Naive thymus-derived CD8-positive, alpha-beta T cell (primary cell): ENCODE measurements at regions not wholly inside any gene's neighbourhood (a gene's known extent, or its start where the extent isn't known, plus 50 kb on each side); places are given as distances from the start of the nearest gene placed in this dataset.

Experiments
- ATAC-seq, 2 donors: fragments of 150-1000 bp; cut with Tn5 transposase in 1 of 2; sonication (Bioruptor Pico), chemical (Tn5 transposase) in 1 of 2; 1 replicate in 1 of 2; 2 replicates in 1 of 2; pipeline ENCODE4 v1.10.0; 2021; ENCODE audit warnings: mild to moderate bottlenecking in 2 of 2, moderate library complexity in 2 of 2
- POLR2A ChIA-PET: fragments of 350-600 bp; sonication (Branson Sonifier 250); formaldehyde crosslinking; loops from one replicate; lab custom pipeline; 2021; ENCODE audit warnings: antibody characterized with exemption; lab: Charles Lee
- DNase-seq, 10 donors: peaks; one replicate each; pipeline versions ENCODE4 v3.0.0 to v3.0.0-alpha.2; 2020 to 2022
- H3K27ac Mint-ChIP-seq, 10 donors: one replicate each; pipeline ENCODE4 v1.8.0; 2020 to 2022; ENCODE audit warnings: mild to moderate bottlenecking in 10 of 10, mixed read lengths in 10 of 10, moderate library complexity in 4 of 10, inconsistent platforms in 1 of 10
- H3K27me3 Mint-ChIP-seq, 5 donors: one replicate each; pipeline ENCODE4 v1.8.0; 2021 to 2022; ENCODE audit warnings: mixed read lengths in 5 of 5
- H3K36me3 Mint-ChIP-seq, 3 donors: one replicate each; pipeline ENCODE4 v1.8.0; 2020 to 2022; ENCODE audit warnings: mixed read lengths in 3 of 3, mild to moderate bottlenecking in 2 of 3, inconsistent platforms in 1 of 3
- H3K4me1 Mint-ChIP-seq, 4 donors: one replicate each; pipeline ENCODE4 v1.8.0; 2021 to 2022; ENCODE audit warnings: mixed read lengths in 4 of 4
- H3K4me3 Mint-ChIP-seq, 10 donors: one replicate each; pipeline ENCODE4 v1.8.0; 2020 to 2022; ENCODE audit warnings: mild to moderate bottlenecking in 10 of 10, mixed read lengths in 10 of 10, moderate library complexity in 6 of 10, inconsistent platforms in 1 of 10
- H3K9me3 Mint-ChIP-seq, 9 donors: one replicate each; pipeline ENCODE4 v1.8.0; 2020 to 2022; ENCODE audit warnings: mixed read lengths in 9 of 9, mild to moderate bottlenecking in 3 of 9, inconsistent platforms in 1 of 9, moderate library complexity in 1 of 9

DNA sequence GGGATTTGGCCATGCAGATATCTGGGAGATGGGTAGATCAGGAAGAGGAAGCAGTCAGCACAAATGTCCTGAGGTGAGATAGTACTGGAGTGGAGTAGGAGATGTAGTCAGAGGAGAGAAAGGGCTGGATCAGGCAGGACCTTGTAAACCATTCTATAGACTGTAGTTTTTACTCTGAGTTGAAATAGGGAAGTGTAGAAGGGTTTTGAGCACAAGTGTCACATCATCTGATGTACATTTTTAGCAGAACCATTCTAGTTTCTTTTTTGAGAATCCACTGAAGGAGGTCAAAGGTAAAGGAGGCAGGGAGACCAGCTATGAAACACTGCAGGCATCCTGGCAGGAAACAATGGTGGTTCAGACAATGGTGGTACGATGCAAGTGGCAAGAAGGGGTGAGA lies 194.6 kb upstream of the RRP15 start:
- Mint-ChIP-seq H3K27ac (no peak overlapping the region), H3K9me3 (peaks cover 0 to under 1% (median 0%) of the 10 kb centered on the region in 9 donors), H3K27me3 (no peaks in the 10 kb centered on the region), H3K4me3 (no peak overlapping the region), H3K36me3 (no peaks in the 10 kb centered on the region), H3K4me1 (no peaks in the 10 kb centered on the region)
- POLR2A ChIA-PET, result no interaction called here
- no peak for ATAC-seq
- no peak for DNase-seq

DNA sequence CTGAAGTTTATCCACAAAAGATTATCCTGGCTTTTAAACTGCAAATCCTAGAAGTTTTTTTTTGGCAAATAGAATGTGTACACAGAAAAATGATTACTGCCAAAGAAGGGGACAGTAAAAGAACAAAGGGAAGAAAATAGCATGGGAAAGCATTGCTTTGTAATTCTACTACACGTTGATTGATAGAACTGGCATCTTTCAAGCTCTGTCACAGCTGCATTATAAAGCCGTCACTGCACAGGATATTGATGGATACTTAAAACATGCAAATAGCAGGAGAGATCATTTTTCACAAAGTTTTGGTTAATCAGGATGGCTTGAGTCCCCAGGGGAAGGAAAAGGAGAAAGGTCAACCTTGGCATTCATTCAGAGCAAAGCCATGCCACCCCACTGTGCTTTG lies 183.7 kb upstream of the RRP15 start:
- Mint-ChIP-seq H3K9me3 (peaks cover 0 to 29% (median 10%) of the 10 kb centered on the region in 9 donors), H3K4me3 (no peak overlapping the region), H3K4me1 (no peaks in the 10 kb centered on the region), H3K36me3 (peaks cover 0 to 9% (median 0%) of the 10 kb centered on the region in 3 donors), H3K27ac (no peak overlapping the region), H3K27me3 (no peaks in the 10 kb centered on the region)
- POLR2A ChIA-PET, result no interaction called here
- ATAC-seq (no peak), DNase-seq (no peak)

DNA sequence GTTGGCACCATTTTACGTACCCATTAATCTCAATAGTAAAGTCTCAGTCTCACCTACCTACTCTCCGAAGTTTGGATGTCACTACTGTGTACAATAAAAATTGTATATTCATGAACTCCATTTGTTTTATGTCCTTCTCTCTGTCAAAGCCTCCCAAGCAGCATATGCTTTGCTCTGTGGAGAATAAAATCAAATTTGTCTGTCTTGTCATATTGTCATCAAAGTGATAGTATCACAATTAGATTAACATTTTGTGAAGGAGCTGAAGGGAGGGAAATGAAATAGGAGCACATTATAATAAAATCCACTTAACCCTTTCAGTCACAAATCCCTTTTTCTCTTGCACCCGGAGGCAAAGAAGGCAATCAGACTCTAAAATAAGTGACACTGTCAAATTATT lies 177.1 kb upstream of the RRP15 start:
- Mint-ChIP-seq H3K4me3 (no peak overlapping the region), H3K27ac (no peak overlapping the region), H3K27me3 (no peaks in the 10 kb centered on the region), H3K4me1 (no peaks in the 10 kb centered on the region), H3K9me3 (peaks cover 0 to 5% (median 2%) of the 10 kb centered on the region in 9 donors), H3K36me3 (no peaks in the 10 kb centered on the region)
- DNase-seq (no peak), ATAC-seq (no peak)
- POLR2A ChIA-PET, result no interaction called here

DNA sequence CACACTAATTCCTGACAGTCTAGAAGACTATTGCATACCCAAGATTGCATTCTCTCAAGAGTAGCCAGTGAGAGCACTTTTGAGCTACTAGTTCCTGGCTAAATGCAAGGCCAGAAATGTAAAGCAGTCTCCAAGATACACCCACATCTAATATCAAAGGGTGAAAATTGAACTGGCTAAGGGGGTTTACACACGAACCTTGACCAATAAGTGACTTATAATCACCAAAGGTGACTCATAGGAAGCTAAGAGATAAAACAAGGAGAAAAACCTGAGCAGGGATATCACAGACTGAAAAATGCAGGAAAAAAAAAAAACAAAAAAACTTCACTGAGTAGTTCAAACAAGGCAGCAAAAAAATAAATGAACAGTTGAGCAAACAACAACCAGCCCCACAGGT lies 172.2 kb upstream of the RRP15 start:
- DNase-seq, result no peak
- H3K4me1 Mint-ChIP-seq, result no peaks in the 10 kb centered on the region
- no peak for ATAC-seq
- POLR2A ChIA-PET, result no interaction called here
- no peaks in the 10 kb centered on the region for H3K36me3 Mint-ChIP-seq
- no peaks in the 10 kb centered on the region for H3K27me3 Mint-ChIP-seq
- H3K9me3 Mint-ChIP-seq, result peaks cover 6 to 37% (median 11%) of the 10 kb centered on the region in 9 donors
- H3K27ac Mint-ChIP-seq, result no peak overlapping the region
- no peak overlapping the region for H3K4me3 Mint-ChIP-seq

DNA sequence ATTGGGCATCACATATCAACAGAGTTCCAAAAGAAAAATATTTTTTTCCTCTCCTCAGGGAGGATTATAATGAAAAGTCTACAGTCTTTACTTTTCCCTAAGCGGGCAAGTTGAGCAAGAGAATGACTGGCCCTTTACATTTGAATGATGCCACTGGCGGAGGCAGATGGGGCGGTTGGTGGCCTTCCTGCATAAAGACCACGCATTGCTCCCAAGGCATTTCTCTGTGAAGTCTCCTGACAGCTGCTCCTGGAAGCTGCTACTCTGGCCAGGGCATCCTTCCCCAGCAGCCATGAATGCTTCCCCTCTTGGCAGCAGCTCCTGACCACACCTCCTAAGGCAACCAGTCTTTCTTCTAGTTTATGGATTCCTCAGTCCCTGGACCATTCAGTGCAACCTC lies 161.1 kb upstream of the RRP15 start:
- no peaks in the 10 kb centered on the region for H3K4me1 Mint-ChIP-seq
- H3K27ac Mint-ChIP-seq, result no peak overlapping the region
- DNase-seq, result no peak
- no peaks in the 10 kb centered on the region for H3K27me3 Mint-ChIP-seq
- peaks cover 0 to 3% (median 0%) of the 10 kb centered on the region in 9 donors for H3K9me3 Mint-ChIP-seq
- ATAC-seq, result no peak
- POLR2A ChIA-PET, result no interaction called here
- no peaks in the 10 kb centered on the region for H3K36me3 Mint-ChIP-seq
- H3K4me3 Mint-ChIP-seq, result no peak overlapping the region

DNA sequence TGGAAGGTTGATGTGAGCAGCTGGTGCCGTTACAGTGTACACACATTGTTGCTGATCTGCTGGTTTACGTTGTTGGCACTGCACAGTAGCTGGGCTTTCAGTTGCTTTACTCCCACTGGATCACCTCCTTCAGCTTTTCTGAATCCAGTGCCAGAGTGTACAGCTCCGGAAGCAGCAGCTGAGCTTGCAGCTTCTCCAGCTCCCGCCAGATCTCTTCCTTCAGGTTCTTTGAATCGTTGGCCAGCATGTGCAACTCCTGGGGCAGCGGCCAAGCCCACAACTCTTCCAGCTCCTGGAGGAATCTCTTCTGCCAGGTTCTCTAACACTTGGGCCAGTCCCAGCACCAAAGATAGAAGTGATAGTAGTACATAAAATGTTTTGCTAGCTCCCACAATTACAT lies 149.7 kb upstream of the RRP15 start:
- POLR2A ChIA-PET, result no interaction called here
- H3K9me3 Mint-ChIP-seq, result peaks cover 0 to 16% (median 11%) of the 10 kb centered on the region in 9 donors
- H3K27ac Mint-ChIP-seq, result peak overlapping the region in 1 of 10 donors; percentile 68
- ATAC-seq (no peak), DNase-seq (no peak)
- no peaks in the 10 kb centered on the region for H3K4me1 Mint-ChIP-seq
- H3K36me3 Mint-ChIP-seq, result peaks cover 0 to 8% (median 0%) of the 10 kb centered on the region in 3 donors
- H3K4me3 Mint-ChIP-seq, result no peak overlapping the region
- peaks cover 0 to 7% (median 0%) of the 10 kb centered on the region in 5 donors for H3K27me3 Mint-ChIP-seq

DNA sequence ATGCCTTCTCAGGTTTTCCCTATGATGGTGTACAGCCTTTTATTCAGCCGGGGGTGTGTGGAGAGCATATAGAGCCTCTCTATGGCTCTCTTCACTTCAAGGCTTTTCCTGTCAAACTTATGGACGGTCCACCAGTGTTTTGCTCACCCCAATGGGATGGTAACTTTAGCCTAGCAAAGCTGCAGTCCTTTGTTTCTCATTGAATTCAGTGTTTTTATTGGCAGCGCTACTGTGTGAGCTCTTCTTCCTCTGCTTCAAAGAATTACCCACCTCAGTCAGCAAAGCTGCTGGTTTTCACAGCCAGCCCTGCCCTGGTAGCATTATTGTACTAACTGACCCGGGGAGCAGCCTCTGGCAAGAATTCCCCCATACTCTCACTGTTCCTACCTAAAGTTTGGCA lies 145.3 kb upstream of the RRP15 start:
- Mint-ChIP-seq H3K9me3 (peaks cover 0 to 31% (median 6%) of the 10 kb centered on the region in 9 donors), H3K27ac (no peak overlapping the region), H3K4me1 (no peaks in the 10 kb centered on the region), H3K4me3 (no peak overlapping the region), H3K27me3 (peaks cover 0 to 5% (median 0%) of the 10 kb centered on the region in 5 donors), H3K36me3 (no peaks in the 10 kb centered on the region)
- ATAC-seq (no peak), DNase-seq (no peak)
- POLR2A ChIA-PET, result no interaction called here

DNA sequence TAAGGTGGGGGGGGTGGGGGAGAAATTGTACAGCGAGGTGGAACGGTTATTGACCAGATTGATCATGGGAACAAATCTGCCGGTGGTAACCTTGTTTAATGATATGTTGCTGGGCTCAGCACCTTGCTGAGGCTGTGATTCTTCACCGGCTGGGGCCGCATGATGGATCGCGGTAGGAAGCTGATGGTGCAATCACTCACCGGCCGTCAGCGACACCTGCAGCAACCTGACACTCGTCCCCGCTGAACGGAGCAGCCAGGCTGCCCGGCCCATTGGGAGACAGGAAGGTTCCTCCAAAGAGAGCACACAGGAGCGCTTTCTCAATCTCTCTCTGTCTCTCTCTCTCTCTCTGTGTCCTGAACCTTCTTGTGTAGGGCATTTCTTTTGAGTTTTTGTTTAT lies 128.5 kb upstream of the RRP15 start:
- H3K27me3 Mint-ChIP-seq, result peaks cover 17 to 43% (median 26%) of the 10 kb centered on the region in 5 donors
- H3K36me3 Mint-ChIP-seq, result peaks cover 0 to 8% (median 0%) of the 10 kb centered on the region in 3 donors
- no peak for DNase-seq
- no peak for ATAC-seq
- H3K27ac Mint-ChIP-seq, result no peak overlapping the region
- peaks cover 0 to 15% (median 5%) of the 10 kb centered on the region in 9 donors for H3K9me3 Mint-ChIP-seq
- POLR2A ChIA-PET, result no interaction called here
- H3K4me3 Mint-ChIP-seq, result no peak overlapping the region
- H3K4me1 Mint-ChIP-seq, result peaks cover 0 to 5% (median 2%) of the 10 kb centered on the region in 4 donors

DNA sequence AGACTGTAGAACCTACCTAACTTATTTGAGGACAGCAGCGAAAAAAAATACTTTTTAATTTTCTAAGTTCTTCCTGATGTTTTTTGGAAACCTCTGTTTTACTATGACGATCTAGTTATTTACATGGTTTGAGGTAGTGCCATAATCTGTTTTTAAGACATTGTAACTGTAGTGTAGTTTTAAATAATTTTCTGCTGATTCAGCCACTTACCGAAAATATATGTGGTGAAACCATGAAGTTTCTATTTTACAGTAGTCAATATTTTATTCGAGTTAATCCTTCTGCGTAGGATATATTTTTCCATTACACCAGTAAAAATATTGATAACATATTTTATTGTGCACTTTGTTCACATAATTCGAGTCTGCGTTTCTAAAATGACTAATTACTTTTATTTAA lies 121.7 kb upstream of the RRP15 start:
- Mint-ChIP-seq H3K36me3 (peaks cover 0 to 11% (median 6%) of the 10 kb centered on the region in 3 donors), H3K4me1 (peaks cover 12 to 22% (median 18%) of the 10 kb centered on the region in 4 donors), H3K4me3 (peak overlapping the region in 2 of 10 donors; percentile 80 to 81), H3K27ac (no peak overlapping the region), H3K27me3 (peaks cover 24 to 58% (median 45%) of the 10 kb centered on the region in 5 donors), H3K9me3 (peaks cover 0 to 12% (median 7%) of the 10 kb centered on the region in 9 donors)
- no peak for DNase-seq
- ATAC-seq, result no peak
- POLR2A ChIA-PET, result no interaction called here

DNA sequence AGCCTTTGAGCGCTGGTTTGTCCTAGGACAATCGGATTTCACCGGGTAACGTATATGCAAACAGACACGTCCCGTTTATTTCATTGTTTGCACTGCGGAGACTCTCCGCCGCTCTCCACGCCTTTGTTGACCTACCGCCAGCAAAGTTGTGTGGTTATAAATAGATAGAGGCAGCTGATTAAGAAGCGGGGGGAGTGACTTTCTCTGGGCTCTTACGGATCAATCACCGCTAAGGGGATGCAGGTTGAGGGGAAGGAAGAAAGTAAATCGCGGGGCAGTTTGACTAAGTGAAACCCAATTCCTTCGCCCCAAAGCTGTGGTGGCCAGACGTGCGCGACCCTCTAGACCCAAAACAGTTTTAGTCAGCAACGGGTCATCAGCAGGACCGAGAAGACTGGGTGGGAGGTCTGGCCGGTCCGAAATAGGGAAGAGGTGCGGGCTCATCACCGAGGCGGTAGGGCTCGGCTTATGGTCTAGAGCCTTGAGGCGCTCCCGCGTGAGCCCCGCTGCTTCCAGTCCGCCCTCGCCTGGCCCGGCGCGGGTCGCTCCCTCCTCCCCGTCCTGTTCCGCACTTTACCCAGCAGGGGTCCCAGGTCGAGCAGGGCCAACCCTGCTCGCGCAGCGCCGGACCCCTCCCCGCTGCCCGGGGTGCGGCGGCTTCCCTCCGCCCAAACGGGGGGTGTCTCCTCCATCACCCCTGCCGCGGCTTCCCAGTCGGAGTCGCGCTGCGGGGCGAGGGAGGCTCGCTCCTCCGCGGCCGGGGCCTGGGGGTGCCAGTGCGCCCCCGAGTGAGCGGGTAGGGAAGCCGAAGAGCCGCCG lies 120.8 kb upstream of the RRP15 start:
- H3K4me3 Mint-ChIP-seq, result peak overlapping the region; percentile 74 to 90 (median 83)
- H3K4me1 Mint-ChIP-seq, result peaks cover 12 to 22% (median 18%) of the 10 kb centered on the region in 4 donors
- H3K27ac Mint-ChIP-seq, result peak overlapping the region in 2 of 10 donors; percentile 14 to 79
- POLR2A ChIA-PET, result no interaction called here
- peaks cover 0 to 12% (median 3%) of the 10 kb centered on the region in 9 donors for H3K9me3 Mint-ChIP-seq
- ATAC-seq, result peak; percentile 39 to 45
- peaks cover 24 to 54% (median 40%) of the 10 kb centered on the region in 5 donors for H3K27me3 Mint-ChIP-seq
- DNase-seq, result peak in 3 of 10 donors; percentile 1 to 17 (median 3)
- peaks cover 0 to 11% (median 6%) of the 10 kb centered on the region in 3 donors for H3K36me3 Mint-ChIP-seq

DNA sequence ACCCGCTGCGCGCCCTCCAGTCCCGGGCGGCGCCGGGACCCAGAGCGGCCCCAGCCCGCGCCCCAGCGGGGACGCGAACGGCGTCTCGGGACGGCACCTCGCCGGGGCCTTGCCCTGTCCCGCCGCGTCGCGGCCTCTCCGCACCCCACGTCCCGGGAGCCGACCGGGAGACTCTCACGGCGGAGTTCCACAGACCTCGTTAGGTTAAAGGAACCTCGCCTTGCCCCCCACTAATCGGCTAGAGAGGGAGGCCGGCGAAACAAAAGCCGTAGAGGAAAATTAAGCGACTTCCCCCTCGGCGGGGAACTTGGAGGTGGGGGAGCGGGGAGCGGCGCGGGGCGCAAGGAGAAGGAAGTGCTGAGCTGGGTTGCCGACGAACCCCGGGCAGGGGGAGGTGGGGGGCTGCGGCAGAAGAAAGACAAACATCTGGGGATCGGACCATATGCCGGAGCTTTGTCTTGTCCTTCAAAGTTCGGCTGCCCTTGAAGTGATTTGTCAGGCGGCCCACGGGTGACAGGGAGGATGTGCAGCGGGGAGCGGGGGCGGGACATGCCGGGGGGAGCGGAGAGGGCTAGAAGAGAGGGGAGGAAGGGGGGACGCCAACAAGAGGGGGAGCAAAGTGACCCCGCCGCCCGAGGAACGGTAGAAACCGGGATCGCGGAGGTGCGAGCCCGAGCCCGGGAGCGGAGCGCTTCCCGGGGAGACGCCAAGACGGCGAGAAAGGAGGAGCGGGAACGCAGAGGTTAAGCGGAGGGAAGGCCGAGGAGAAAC lies 120.0 kb upstream of the RRP15 start:
- peaks cover 24 to 54% (median 40%) of the 10 kb centered on the region in 5 donors for H3K27me3 Mint-ChIP-seq
- peak overlapping the region; percentile 68 to 84 (median 76) for H3K4me3 Mint-ChIP-seq
- ATAC-seq (peak in 1 of 2 donors; percentile 54), DNase-seq (peak in 4 of 10 donors; percentile 6 to 17 (median 8))
- H3K27ac Mint-ChIP-seq, result no peak overlapping the region
- POLR2A ChIA-PET, result no interaction called here
- H3K36me3 Mint-ChIP-seq, result peaks cover 0 to 11% (median 6%) of the 10 kb centered on the region in 3 donors
- peaks cover 0 to 12% (median 3%) of the 10 kb centered on the region in 9 donors for H3K9me3 Mint-ChIP-seq
- H3K4me1 Mint-ChIP-seq, result peaks cover 12 to 22% (median 18%) of the 10 kb centered on the region in 4 donors

DNA sequence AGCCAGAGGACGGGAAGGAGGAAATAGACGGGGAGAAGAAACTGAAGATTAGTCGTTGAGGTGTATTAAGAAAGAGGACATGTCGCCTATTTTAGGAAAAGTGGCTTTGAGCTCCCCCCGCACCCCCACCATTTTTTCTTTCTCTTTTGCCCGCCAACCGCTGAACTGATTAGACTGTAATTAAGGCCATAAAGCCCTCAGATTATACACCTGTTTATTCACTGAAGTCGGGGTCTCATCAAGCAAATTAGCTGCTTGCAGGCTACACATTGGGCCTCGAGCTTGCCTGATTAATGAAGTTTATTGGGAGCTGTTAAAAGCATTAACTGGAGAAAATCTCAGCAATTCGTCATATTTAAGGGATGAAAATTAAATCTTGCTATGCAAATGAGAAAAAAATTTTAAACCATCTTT lies 119.4 kb upstream of the RRP15 start:
- ATAC-seq (no peak), DNase-seq (no peak)
- POLR2A ChIA-PET, result no interaction called here
- no peak overlapping the region for H3K27ac Mint-ChIP-seq
- H3K4me3 Mint-ChIP-seq, result peak overlapping the region; percentile 68 to 84 (median 76)
- peaks cover 0 to 12% (median 3%) of the 10 kb centered on the region in 9 donors for H3K9me3 Mint-ChIP-seq
- peaks cover 24 to 54% (median 40%) of the 10 kb centered on the region in 5 donors for H3K27me3 Mint-ChIP-seq
- peaks cover 0 to 11% (median 6%) of the 10 kb centered on the region in 3 donors for H3K36me3 Mint-ChIP-seq
- H3K4me1 Mint-ChIP-seq, result peaks cover 12 to 22% (median 18%) of the 10 kb centered on the region in 4 donors
